ENCODE measurements at regions not wholly inside any gene's neighbourhood (a gene's known extent, or its start where the extent isn't known, plus 50 kb on each side); places are given as distances from the start of the nearest gene placed in this dataset.
"Not testable (repeated sequence)": the region's sequence is repeated elsewhere in the genome, so short reads cannot be mapped to it uniquely, and the experiment has no call there.

DNA sequence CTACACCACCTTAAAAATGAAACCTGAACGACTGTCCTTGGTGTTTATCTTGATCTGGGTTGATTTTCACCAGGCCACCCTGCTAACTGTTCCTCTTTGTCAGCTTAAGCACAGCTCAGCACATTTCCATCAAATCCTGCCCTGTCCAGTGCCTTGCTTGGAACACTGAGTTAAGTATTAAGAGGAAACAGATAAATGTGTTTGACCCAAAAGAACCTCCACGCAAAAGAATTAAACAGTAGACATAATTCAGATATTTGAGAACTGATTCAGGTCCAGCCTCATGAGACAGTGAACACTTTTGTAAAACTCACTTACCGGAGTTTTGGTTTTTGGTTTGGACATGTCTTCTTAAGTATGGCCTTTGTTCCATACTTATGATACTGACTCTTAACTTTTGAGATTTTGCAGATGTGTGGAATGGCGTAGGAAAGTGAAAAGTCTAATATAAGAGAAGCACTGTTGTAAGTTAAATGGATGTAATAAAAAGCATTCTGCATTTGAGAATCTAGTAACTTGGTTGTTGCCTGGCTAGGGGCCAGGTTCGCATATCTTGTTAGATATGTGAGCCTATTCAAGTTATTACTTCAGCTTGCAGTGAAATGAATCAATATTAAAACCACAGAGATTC, 88.9 kb upstream of the SERPINE2 start:
- H3K27me3 ChIP-seq (ENCODE audit: control insufficient read depth, insufficient read depth): no peaks in the 10 kb centered on the region
- no peak overlapping the region for H3K27ac ChIP-seq (ENCODE audit: low read length)
- peak in 2 of 3 donors; percentile 28 to 74 for DNase-seq
- H3K4me1 ChIP-seq (ENCODE audit: control insufficient read depth, insufficient read depth, low read length): peaks cover 3% of the 10 kb centered on the region
- intact Hi-C loops (cut with DNase I): no loop called here
- no peaks in the 10 kb centered on the region for H3K9me3 ChIP-seq (ENCODE audit: control insufficient read depth, low read length)
- no peak overlapping the region for H3K4me3 ChIP-seq (ENCODE audit: low read length)
- 39% methylated on average over 5 of the region's 5 CpGs for WGBS
- ATAC-seq: no peak

DNA sequence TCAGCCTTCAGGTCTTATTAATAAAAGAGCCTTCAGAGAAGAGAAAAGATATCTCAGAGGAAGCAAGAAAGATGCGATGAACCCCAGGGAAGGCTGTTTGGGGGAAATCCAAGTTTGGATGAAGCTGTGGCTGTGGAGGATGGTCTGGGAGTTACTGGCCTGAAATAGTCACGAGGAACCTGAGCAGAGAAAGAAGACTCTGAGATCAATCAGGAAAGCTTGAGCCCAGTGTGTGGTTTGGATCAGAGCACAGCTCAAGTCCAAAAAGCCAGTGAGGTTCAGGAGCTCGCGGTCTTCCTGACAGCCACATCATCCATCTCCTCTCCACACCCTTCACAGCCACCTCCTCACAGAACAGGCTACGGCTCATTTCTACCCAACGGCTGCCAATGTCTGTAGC, 87.4 kb upstream of the SERPINE2 start:
- WGBS: 52% methylated on average over 6 of the region's 6 CpGs
- Histone ChIP-seq H3K27me3 (ENCODE audit: control insufficient read depth, insufficient read depth) (no peaks in the 10 kb centered on the region), H3K9me3 (ENCODE audit: control insufficient read depth, low read length) (no peaks in the 10 kb centered on the region), H3K4me1 (ENCODE audit: control insufficient read depth, insufficient read depth, low read length) (peaks cover 3% of the 10 kb centered on the region), H3K27ac (ENCODE audit: low read length) (no peak overlapping the region), H3K4me3 (ENCODE audit: low read length) (no peak overlapping the region)
- DNase-seq (no peak), ATAC-seq (no peak)
- intact Hi-C loops (cut with DNase I): no loop called here

DNA sequence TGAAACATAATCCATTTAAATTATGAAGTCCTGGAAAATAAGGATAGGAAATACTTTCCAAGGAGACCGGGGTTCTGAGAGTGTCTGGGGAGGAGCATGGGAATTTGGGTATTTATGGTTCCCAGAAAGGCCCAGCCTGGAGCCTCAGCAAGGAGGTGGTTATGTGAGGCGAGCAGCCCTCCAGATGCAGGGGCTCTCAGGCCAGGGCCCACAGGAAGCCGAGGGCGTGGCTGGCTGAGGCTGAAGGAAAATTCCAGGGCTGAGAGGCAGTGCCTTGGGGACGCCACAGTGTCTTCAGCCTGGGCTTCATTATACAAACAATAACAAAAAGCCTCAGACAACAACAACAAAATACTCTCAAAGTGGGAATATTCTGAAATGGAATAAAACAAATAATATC, 86.9 kb upstream of the SERPINE2 start:
- DNase-seq (peak; percentile 38 to 72 (median 67)), ATAC-seq (peak; percentile 50 to 70)
- H3K9me3 ChIP-seq (ENCODE audit: control insufficient read depth, low read length): no peaks in the 10 kb centered on the region
- peaks cover 3% of the 10 kb centered on the region for H3K4me1 ChIP-seq (ENCODE audit: control insufficient read depth, insufficient read depth, low read length)
- no peaks in the 10 kb centered on the region for H3K27me3 ChIP-seq (ENCODE audit: control insufficient read depth, insufficient read depth)
- intact Hi-C loops (cut with DNase I): no loop called here
- 38% methylated on average over 5 of the region's 5 CpGs for WGBS
- H3K27ac ChIP-seq (ENCODE audit: low read length): no peak overlapping the region
- H3K4me3 ChIP-seq (ENCODE audit: low read length): no peak overlapping the region

DNA sequence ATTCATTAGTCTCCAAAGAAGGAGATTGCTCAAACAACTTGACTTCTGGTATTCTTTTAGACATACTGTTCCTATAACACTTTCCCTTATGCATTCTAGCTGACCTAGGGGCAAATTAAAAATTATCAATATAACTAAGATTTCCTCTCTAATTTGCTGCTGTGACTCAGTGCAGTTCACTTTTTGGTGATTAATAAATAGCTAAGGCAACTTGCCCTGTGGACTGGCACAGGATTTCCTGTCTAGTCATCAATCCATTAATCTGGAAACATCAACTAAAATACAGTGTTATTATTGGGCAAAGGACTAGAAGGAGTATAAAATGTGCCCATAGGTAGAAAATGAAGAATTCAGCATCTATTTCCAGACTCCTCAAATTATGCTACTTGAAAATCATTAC, 83.5 kb upstream of the SERPINE2 start:
- H3K4me1 ChIP-seq (ENCODE audit: control insufficient read depth, insufficient read depth, low read length): no peaks in the 10 kb centered on the region
- no peak overlapping the region for H3K4me3 ChIP-seq (ENCODE audit: low read length)
- intact Hi-C loops (cut with DNase I): no loop called here
- DNase-seq (no peak), ATAC-seq (no peak)
- H3K27me3 ChIP-seq (ENCODE audit: control insufficient read depth, insufficient read depth): no peaks in the 10 kb centered on the region
- no peak overlapping the region for H3K27ac ChIP-seq (ENCODE audit: low read length)
- no peaks in the 10 kb centered on the region for H3K9me3 ChIP-seq (ENCODE audit: control insufficient read depth, low read length)

DNA sequence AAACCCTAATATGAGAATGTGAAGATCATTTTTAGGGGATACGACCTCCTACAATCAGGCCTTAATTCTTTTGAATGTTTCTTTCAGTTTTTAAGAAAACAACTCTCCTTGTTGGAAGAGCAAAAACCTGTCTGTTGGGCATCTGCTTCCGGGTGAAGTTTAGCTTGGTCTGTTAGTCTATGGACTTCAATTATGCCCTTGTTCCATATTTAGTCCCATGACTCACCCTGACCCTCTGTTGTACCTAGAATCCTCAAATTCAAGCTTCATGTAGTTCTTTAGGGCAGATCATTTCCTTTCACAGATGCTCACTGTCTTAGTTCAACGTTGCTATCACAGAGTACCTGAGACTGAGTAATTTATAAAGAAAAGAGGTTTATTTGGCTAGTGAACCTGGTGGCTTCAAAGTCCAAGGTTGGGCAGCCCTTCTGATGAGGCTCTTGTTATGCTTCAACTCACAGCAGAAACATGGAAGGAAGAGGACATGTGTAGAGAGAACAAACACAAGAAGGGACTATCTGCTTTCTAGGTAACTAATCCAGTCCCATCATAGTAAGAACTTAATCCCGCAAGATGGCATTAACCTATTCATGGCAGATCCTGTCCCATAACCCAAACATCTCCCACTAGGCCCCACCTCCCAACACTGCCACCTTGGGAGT, 82.5 kb upstream of the SERPINE2 start:
- no peak for ATAC-seq
- no peak overlapping the region for H3K27ac ChIP-seq (ENCODE audit: low read length)
- H3K4me3 ChIP-seq (ENCODE audit: low read length): no peak overlapping the region
- H3K4me1 ChIP-seq (ENCODE audit: control insufficient read depth, insufficient read depth, low read length): no peaks in the 10 kb centered on the region
- no peak for DNase-seq
- no peaks in the 10 kb centered on the region for H3K27me3 ChIP-seq (ENCODE audit: control insufficient read depth, insufficient read depth)
- 85% methylated on average over 4 of the region's 4 CpGs for WGBS
- intact Hi-C loops (cut with DNase I): no loop called here
- H3K9me3 ChIP-seq (ENCODE audit: control insufficient read depth, low read length): no peaks in the 10 kb centered on the region

DNA sequence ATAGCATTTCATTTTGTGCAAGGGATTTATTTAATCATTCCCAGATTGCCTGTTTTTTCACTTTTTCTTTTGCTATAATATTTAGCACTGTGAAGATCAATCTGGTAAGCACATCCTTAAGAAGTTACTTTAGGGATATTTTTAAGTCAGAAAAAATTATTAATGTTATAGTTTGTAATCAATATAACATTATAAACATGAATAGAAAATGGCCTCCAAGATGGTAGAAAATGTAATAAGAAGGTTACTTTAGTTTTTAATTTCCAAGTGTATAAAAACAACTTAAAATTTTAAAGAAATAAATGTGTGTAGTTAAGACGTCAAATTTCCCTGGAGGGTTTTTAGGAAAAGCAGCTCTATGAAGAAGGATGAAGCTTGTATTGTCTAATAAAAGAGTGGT, 81.9 kb upstream of the SERPINE2 start:
- DNase-seq (no peak), ATAC-seq (no peak)
- WGBS: 73% methylated on average over 1 of the region's 1 CpG
- no peak overlapping the region for H3K4me3 ChIP-seq (ENCODE audit: low read length)
- intact Hi-C loops (cut with DNase I): no loop called here
- no peaks in the 10 kb centered on the region for H3K27me3 ChIP-seq (ENCODE audit: control insufficient read depth, insufficient read depth)
- H3K4me1 ChIP-seq (ENCODE audit: control insufficient read depth, insufficient read depth, low read length): no peaks in the 10 kb centered on the region
- H3K27ac ChIP-seq (ENCODE audit: low read length): no peak overlapping the region
- H3K9me3 ChIP-seq (ENCODE audit: control insufficient read depth, low read length): no peaks in the 10 kb centered on the region

DNA sequence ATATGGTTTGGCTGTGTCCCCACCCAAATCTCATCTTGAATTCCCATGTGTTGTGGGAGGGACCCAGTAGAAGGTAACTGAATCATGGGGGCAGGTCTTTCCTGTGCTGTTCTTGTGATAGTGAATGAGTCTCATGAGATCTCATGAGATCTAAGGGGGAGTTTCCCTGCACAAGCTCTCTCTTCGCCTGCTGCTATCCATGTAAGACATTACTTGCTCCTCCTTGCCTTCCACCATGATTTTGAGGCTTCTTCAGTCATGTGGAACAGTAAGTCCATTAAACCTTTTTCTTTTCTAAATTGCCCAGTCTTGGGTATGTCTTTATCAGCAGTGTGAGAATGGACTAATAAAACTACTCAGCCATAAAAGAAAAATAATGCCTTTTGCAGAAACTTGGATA, 80.8 kb upstream of the SERPINE2 start:
- H3K4me3 ChIP-seq (ENCODE audit: low read length); DNase-seq; intact Hi-C loops (cut with DNase I); H3K27me3 ChIP-seq (ENCODE audit: control insufficient read depth, insufficient read depth); H3K9me3 ChIP-seq (ENCODE audit: control insufficient read depth, low read length); H3K27ac ChIP-seq (ENCODE audit: low read length); H3K4me1 ChIP-seq (ENCODE audit: control insufficient read depth, insufficient read depth, low read length); ATAC-seq: not testable (repeated sequence)
- 94% methylated on average over 1 of the region's 1 CpG for whole genome bisulfite sequencing

DNA sequence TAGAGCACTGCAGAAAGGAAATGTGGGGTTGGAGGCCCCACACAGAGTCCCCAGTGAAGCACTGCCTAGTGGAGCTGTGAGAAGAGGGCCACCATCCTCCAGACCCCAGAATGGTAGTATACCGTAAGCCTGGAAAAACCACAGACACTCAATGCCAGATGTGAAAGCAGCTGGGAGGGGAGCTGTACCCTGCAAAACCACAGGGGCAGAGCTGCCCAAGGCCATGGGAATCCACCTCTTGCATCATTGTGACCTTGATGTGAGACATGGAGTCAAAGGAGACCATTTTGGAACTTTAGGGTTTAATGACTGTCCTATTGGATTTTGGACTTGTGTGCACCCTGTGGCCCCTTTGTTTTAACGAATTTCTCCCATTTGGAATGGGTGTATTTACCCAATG, 75.3 kb upstream of the SERPINE2 start:
- H3K9me3 ChIP-seq (ENCODE audit: control insufficient read depth, low read length): no peaks in the 10 kb centered on the region
- intact Hi-C loops (cut with DNase I): no loop called here
- ATAC-seq: no peak
- no peak for DNase-seq
- no peaks in the 10 kb centered on the region for H3K4me1 ChIP-seq (ENCODE audit: control insufficient read depth, insufficient read depth, low read length)
- H3K4me3 ChIP-seq (ENCODE audit: low read length): no peak overlapping the region
- 67% methylated on average over 2 of the region's 2 CpGs for whole genome bisulfite sequencing
- H3K27ac ChIP-seq (ENCODE audit: low read length): no peak overlapping the region
- no peaks in the 10 kb centered on the region for H3K27me3 ChIP-seq (ENCODE audit: control insufficient read depth, insufficient read depth)

DNA sequence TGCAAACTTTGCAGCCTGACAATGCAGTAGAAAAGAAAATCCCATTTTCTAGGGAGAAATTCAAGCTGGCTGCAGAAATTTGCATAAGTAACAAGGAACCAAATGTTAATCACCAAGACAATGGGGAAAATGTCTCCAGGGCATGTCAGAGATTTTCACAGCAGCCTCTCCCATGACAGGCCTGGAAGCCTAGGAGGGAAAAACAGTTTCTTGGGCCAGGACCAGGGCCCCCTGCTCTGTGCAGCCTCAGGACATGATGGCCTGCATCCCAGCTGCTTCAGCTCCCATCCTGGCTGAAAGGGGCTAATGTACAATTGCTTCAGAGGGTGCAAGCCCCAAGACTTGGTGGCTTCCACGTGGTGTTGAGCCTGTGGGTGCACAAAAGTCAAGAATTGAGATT, 74.8 kb upstream of the SERPINE2 start:
- intact Hi-C loops (cut with DNase I); H3K9me3 ChIP-seq (ENCODE audit: control insufficient read depth, low read length): not testable (repeated sequence)
- 29% methylated on average over 1 of the region's 1 CpG for WGBS

DNA sequence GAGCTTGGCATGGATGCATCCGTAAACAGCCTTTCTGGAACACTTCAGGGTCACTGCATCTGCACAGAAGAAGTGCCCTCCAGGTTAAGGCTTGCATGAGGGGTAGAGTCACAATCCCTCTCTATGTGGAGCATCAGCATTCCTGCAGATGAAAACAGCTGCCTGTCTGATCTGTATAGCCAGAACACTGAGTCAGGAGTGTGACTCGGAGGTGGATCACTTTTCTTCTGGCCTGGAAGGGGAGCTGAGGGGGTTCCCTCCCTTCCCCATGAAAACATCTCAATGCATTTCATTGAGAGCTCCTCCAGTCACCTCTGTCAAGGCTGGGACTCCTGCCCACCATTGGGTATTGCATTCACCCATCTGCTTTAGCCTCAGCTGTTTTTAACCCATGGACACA, 72.5 kb upstream of the SERPINE2 start:
- no peaks in the 10 kb centered on the region for H3K4me1 ChIP-seq (ENCODE audit: control insufficient read depth, insufficient read depth, low read length)
- DNase-seq (no peak), ATAC-seq (no peak)
- 95% methylated on average over 2 of the region's 2 CpGs for WGBS
- intact Hi-C loops (cut with DNase I): no loop called here
- no peak overlapping the region for H3K4me3 ChIP-seq (ENCODE audit: low read length)
- no peaks in the 10 kb centered on the region for H3K9me3 ChIP-seq (ENCODE audit: control insufficient read depth, low read length)
- H3K27me3 ChIP-seq (ENCODE audit: control insufficient read depth, insufficient read depth): no peaks in the 10 kb centered on the region
- no peak overlapping the region for H3K27ac ChIP-seq (ENCODE audit: low read length)

More for the DNA sequence above, 74.8 kb upstream of the SERPINE2 start:
- ATAC-seq; H3K27me3 ChIP-seq (ENCODE audit: control insufficient read depth, insufficient read depth); H3K4me3 ChIP-seq (ENCODE audit: low read length); DNase-seq; H3K27ac ChIP-seq (ENCODE audit: low read length); H3K4me1 ChIP-seq (ENCODE audit: control insufficient read depth, insufficient read depth, low read length): not testable (repeated sequence)

DNA sequence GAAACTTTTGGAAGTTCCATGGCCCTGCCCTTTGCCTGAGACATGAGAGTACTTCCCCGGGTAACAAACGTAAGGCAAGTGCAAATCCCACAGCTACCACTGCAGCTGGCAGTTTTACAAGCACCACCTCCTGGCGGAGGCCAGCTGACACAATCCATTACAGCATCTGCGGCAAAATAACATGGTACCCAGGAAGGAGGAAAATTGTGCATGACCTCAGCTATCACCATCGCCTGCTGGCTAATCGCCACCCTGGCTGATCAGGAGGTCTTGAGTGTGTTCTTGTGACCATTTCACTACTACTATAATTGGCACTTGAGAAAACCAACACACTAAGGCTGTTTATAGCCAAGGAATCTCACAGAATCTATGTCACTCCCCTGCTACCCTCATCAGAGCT, 71.7 kb upstream of the SERPINE2 start:
- ATAC-seq: no peak
- intact Hi-C loops (cut with DNase I): no loop called here

DNA sequence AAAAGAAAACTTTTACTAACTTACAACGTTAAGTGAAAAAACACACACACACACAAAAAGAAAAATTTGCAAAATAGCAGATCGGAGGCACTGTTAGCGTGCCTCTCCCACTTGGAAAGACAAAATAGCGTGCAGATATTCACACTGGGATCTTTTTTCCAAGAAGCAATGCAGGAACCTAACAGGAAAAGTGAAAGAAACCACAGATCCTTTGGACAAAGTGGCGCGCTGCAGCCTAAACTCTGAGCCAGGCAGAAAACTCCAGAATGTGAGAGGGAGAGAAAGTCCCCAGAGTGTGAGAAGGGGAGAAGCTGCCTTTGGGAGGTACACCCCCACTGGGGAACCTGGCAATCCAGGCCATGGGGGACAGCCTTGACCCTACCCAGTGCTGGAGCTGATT, 70.7 kb upstream of the SERPINE2 start:
- H3K27ac ChIP-seq (ENCODE audit: low read length): no peak overlapping the region

More for the DNA sequence above, 71.7 kb upstream of the SERPINE2 start:
- no peak overlapping the region for H3K27ac ChIP-seq (ENCODE audit: low read length)
- 80% methylated on average over 6 of the region's 6 CpGs for whole genome bisulfite sequencing
- H3K4me3 ChIP-seq (ENCODE audit: low read length): no peak overlapping the region
- H3K9me3 ChIP-seq (ENCODE audit: control insufficient read depth, low read length): no peaks in the 10 kb centered on the region
- DNase-seq: no peak
- H3K27me3 ChIP-seq (ENCODE audit: control insufficient read depth, insufficient read depth): no peaks in the 10 kb centered on the region
- H3K4me1 ChIP-seq (ENCODE audit: control insufficient read depth, insufficient read depth, low read length): no peaks in the 10 kb centered on the region

More for the DNA sequence above, 70.7 kb upstream of the SERPINE2 start:
- intact Hi-C loops (cut with DNase I): no loop called here
- no peaks in the 10 kb centered on the region for H3K9me3 ChIP-seq (ENCODE audit: control insufficient read depth, low read length)
- no peak for ATAC-seq
- no peak overlapping the region for H3K4me3 ChIP-seq (ENCODE audit: low read length)
- 68% methylated on average over 6 of the region's 6 CpGs for WGBS
- H3K4me1 ChIP-seq (ENCODE audit: control insufficient read depth, insufficient read depth, low read length): no peaks in the 10 kb centered on the region
- no peaks in the 10 kb centered on the region for H3K27me3 ChIP-seq (ENCODE audit: control insufficient read depth, insufficient read depth)
- DNase-seq: peak in 1 of 3 donors; percentile 27
